ENCODE measurements at regions not wholly inside any gene's neighbourhood (a gene's known extent, or its start where the extent isn't known, plus 50 kb on each side); places are given as distances from the start of the nearest gene placed in this dataset.
A peak's percentile ranks its signal among the peaks of the same experiment; 100 is the strongest.
"Not testable (repeated sequence)": the region's sequence is repeated elsewhere in the genome, so short reads cannot be mapped to it uniquely, and the experiment has no call there.

DNA sequence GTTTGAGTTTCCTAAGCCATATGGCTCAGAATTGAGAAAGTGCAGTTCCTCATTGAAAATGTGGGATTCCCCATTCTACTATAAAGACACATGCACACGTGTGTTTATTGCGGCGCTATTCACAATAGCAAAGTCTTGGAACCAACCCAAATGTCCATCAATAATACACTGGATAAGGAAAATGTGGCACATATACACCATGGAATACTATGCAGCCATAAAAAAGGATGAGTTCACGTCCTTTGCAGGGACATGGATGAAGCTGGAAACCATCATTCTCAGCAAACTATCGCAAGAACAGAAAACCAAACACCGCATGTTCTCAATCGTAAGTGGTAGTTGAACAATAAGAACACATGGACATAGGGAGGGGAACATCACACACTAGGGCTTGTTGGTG is 154.8 kb downstream of the SEC23IP start:
- not testable (repeated sequence) for H4K91ac ChIP-seq (ENCODE audit: low read depth, low read length, poor library complexity); H2BK120ac ChIP-seq (ENCODE audit: low read depth, low read length); H2AK5ac ChIP-seq (ENCODE audit: low read depth, low read length); H3K23ac ChIP-seq (ENCODE audit: low read depth, low read length, poor library complexity); H3K14ac ChIP-seq (ENCODE audit: low read length); H3K9ac ChIP-seq (ENCODE audit: low read depth, low read length, poor library complexity); H3K27me3 ChIP-seq (ENCODE audit: control insufficient read depth in 3 of 3, insufficient read depth in 3 of 3, low read depth in 1 of 3, low read length in 3 of 3); DNase-seq (ENCODE audit: low spot score); H2BK5ac ChIP-seq (ENCODE audit: low read length); H2BK15ac ChIP-seq (ENCODE audit: low read length); H3K79me1 ChIP-seq (ENCODE audit: low read depth, low read length); H2AFZ ChIP-seq (ENCODE audit: low read length); H2BK12ac ChIP-seq (ENCODE audit: low read length); H3K4me1 ChIP-seq (ENCODE audit: control insufficient read depth in 2 of 2, insufficient read depth in 1 of 2, low read depth in 1 of 2, low read length in 2 of 2); H3K27ac ChIP-seq (replicated peaks; ENCODE audit: low read length); H4K8ac ChIP-seq (ENCODE audit: low read depth, low read length); H3K4me2 ChIP-seq (ENCODE audit: insufficient read depth, low read length, poor library complexity, severe bottlenecking); H3K36me3 ChIP-seq (replicated peaks in 1 of 2; ENCODE audit: control insufficient read depth in 2 of 2, insufficient read depth in 2 of 2, low read length in 2 of 2); H3K18ac ChIP-seq (ENCODE audit: low read length); H3K4me3 ChIP-seq (ENCODE audit: low read length in 2 of 2); H3K9me3 ChIP-seq (replicated peaks in 1 of 2; ENCODE audit: control insufficient read depth in 2 of 2, insufficient read depth in 1 of 2, low read depth in 1 of 2, low read length in 2 of 2); H3K4ac ChIP-seq (ENCODE audit: low read length)
- no CpG with 5 or more reads among the region's 7 CpGs for WGBS, 2 donors (ENCODE audit: extremely low coverage in 2 of 2, insufficient read length in 2 of 2, insufficient replicate concordance in 1 of 2)

DNA sequence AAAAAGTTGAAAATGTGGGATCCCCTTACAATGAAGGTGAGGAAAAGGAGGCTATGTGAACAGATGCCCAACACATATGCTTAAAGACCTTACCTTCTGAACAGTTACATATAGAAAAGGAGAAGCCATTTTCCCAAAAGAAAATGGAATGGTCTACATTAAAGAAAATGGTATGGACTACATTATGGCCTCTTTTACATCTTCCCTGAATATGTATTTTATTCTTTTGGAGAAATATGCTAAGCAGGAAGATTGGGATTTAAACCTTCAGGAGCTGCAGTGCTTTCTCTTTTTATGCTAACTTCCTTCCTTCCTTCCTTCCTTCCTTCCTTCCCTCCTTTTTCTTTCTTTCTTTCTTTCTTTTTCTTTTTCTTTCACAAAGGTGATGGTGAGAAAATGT is 155.4 kb downstream of the SEC23IP start:
- Histone ChIP-seq H3K23ac (ENCODE audit: low read depth, low read length, poor library complexity) (no peak overlapping the region), H3K4me1 (ENCODE audit: control insufficient read depth in 2 of 2, insufficient read depth in 1 of 2, low read depth in 1 of 2, low read length in 2 of 2) (peaks cover 0 to 7% of the 10 kb centered on the region in 2 donors), H3K4me3 (ENCODE audit: low read length in 2 of 2) (no peak overlapping the region), H3K36me3 (replicated peaks in 1 of 2; ENCODE audit: control insufficient read depth in 2 of 2, insufficient read depth in 2 of 2, low read length in 2 of 2) (no peaks in the 10 kb centered on the region), H3K27ac (replicated peaks; ENCODE audit: low read length) (no peak overlapping the region), H4K8ac (ENCODE audit: low read depth, low read length) (no peak overlapping the region), H3K4me2 (ENCODE audit: insufficient read depth, low read length, poor library complexity, severe bottlenecking) (no peak overlapping the region), H2AFZ (ENCODE audit: low read length) (no peak overlapping the region), H2BK15ac (ENCODE audit: low read length) (no peak overlapping the region), H2AK5ac (ENCODE audit: low read depth, low read length) (no peak overlapping the region), H3K4ac (ENCODE audit: low read length) (no peak overlapping the region), H3K79me1 (ENCODE audit: low read depth, low read length) (no peaks in the 10 kb centered on the region), H2BK120ac (ENCODE audit: low read depth, low read length) (no peak overlapping the region), H3K18ac (ENCODE audit: low read length) (no peak overlapping the region), H2BK12ac (ENCODE audit: low read length) (no peak overlapping the region), H2BK5ac (ENCODE audit: low read length) (no peak overlapping the region), H3K27me3 (ENCODE audit: control insufficient read depth in 3 of 3, insufficient read depth in 3 of 3, low read depth in 1 of 3, low read length in 3 of 3) (no peaks in the 10 kb centered on the region), H3K9me3 (replicated peaks in 1 of 2; ENCODE audit: control insufficient read depth in 2 of 2, insufficient read depth in 1 of 2, low read depth in 1 of 2, low read length in 2 of 2) (peaks cover 0 to 4% of the 10 kb centered on the region in 2 donors), H3K9ac (ENCODE audit: low read depth, low read length, poor library complexity) (no peak overlapping the region), H4K91ac (ENCODE audit: low read depth, low read length, poor library complexity) (no peak overlapping the region), H3K14ac (ENCODE audit: low read length) (no peak overlapping the region)
- no peak for DNase-seq (ENCODE audit: low spot score)

DNA sequence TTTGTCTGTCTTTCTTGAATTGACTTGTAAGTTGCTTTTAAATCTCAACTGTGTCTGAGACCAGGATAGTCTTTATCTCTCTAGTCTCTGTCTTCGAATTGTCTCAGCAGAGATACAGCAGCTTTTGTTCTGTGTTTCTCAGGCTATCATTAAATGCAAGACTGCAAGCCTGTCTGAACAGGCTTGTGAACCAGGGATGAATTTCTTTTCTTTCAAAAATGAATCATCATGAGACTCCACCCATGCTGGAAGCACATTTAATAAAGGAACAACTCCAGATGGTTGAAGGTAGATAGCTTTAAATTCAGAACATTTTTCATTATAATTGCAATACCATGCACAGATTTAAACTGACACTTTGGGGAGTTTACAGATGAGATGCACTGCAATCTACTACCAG is 155.9 kb downstream of the SEC23IP start:
- Histone ChIP-seq H3K4me3 (ENCODE audit: low read length in 2 of 2) (no peak overlapping the region), H3K36me3 (replicated peaks in 1 of 2; ENCODE audit: control insufficient read depth in 2 of 2, insufficient read depth in 2 of 2, low read length in 2 of 2) (no peaks in the 10 kb centered on the region), H2BK15ac (ENCODE audit: low read length) (no peak overlapping the region), H3K79me1 (ENCODE audit: low read depth, low read length) (no peaks in the 10 kb centered on the region), H3K27me3 (ENCODE audit: control insufficient read depth in 3 of 3, insufficient read depth in 3 of 3, low read depth in 1 of 3, low read length in 3 of 3) (no peaks in the 10 kb centered on the region), H3K9ac (ENCODE audit: low read depth, low read length, poor library complexity) (no peak overlapping the region), H2BK120ac (ENCODE audit: low read depth, low read length) (no peak overlapping the region), H3K27ac (replicated peaks; ENCODE audit: low read length) (no peak overlapping the region), H2BK12ac (ENCODE audit: low read length) (no peak overlapping the region), H2AFZ (ENCODE audit: low read length) (no peak overlapping the region), H3K23ac (ENCODE audit: low read depth, low read length, poor library complexity) (no peak overlapping the region), H2AK5ac (ENCODE audit: low read depth, low read length) (no peak overlapping the region), H3K9me3 (replicated peaks in 1 of 2; ENCODE audit: control insufficient read depth in 2 of 2, insufficient read depth in 1 of 2, low read depth in 1 of 2, low read length in 2 of 2) (peaks cover 0 to 2% of the 10 kb centered on the region in 2 donors), H3K4me1 (ENCODE audit: control insufficient read depth in 2 of 2, insufficient read depth in 1 of 2, low read depth in 1 of 2, low read length in 2 of 2) (peaks cover 0 to 7% of the 10 kb centered on the region in 2 donors), H3K18ac (ENCODE audit: low read length) (no peak overlapping the region), H3K4ac (ENCODE audit: low read length) (no peak overlapping the region), H3K14ac (ENCODE audit: low read length) (no peak overlapping the region), H4K91ac (ENCODE audit: low read depth, low read length, poor library complexity) (no peak overlapping the region), H4K8ac (ENCODE audit: low read depth, low read length) (no peak overlapping the region), H3K4me2 (ENCODE audit: insufficient read depth, low read length, poor library complexity, severe bottlenecking) (no peak overlapping the region), H2BK5ac (ENCODE audit: low read length) (no peak overlapping the region)
- WGBS, 2 donors (ENCODE audit: extremely low coverage in 2 of 2, insufficient read length in 2 of 2, insufficient replicate concordance in 1 of 2): no CpG with 5 or more reads among the region's 1 CpG
- no peak for DNase-seq (ENCODE audit: low spot score)

DNA sequence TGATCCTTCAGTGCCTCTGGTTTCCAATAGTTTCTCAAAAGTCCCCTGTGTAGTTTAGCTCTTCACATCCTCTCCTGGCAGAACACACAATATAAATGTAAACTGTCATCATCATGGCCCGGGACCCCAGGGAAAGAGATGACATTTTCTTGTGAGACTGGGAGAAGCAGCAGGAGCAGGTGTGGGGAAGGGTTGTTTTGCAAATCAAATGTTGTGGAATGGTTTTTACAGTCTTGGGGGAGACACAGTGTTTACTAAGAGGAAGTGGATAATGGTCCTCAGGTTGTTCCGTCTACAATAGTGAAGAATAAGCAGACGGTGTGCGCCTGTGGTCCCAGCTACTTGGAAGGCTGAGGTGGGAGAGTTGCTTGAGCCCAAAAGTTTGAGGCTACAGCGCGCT is 159.1 kb downstream of the SEC23IP start:
- WGBS, 2 donors (ENCODE audit: extremely low coverage in 2 of 2, insufficient read length in 2 of 2, insufficient replicate concordance in 1 of 2): no CpG with 5 or more reads among the region's 6 CpGs
- no peak overlapping the region for H2BK15ac ChIP-seq (ENCODE audit: low read length)
- no peak overlapping the region for H2BK5ac ChIP-seq (ENCODE audit: low read length)
- no peak overlapping the region for H4K91ac ChIP-seq (ENCODE audit: low read depth, low read length, poor library complexity)
- no peak overlapping the region for H3K27ac ChIP-seq (replicated peaks; ENCODE audit: low read length)
- H3K9me3 ChIP-seq (replicated peaks in 1 of 2; ENCODE audit: control insufficient read depth in 2 of 2, insufficient read depth in 1 of 2, low read depth in 1 of 2, low read length in 2 of 2): peaks cover 0 to 4% of the 10 kb centered on the region in 2 donors
- H3K36me3 ChIP-seq (replicated peaks in 1 of 2; ENCODE audit: control insufficient read depth in 2 of 2, insufficient read depth in 2 of 2, low read length in 2 of 2): no peaks in the 10 kb centered on the region
- H2AK5ac ChIP-seq (ENCODE audit: low read depth, low read length): no peak overlapping the region
- H4K8ac ChIP-seq (ENCODE audit: low read depth, low read length): no peak overlapping the region
- peaks cover 0 to 7% of the 10 kb centered on the region in 2 donors for H3K4me1 ChIP-seq (ENCODE audit: control insufficient read depth in 2 of 2, insufficient read depth in 1 of 2, low read depth in 1 of 2, low read length in 2 of 2)
- H3K4me3 ChIP-seq (ENCODE audit: low read length in 2 of 2): no peak overlapping the region
- no peak overlapping the region for H3K18ac ChIP-seq (ENCODE audit: low read length)
- peak overlapping the region; percentile 17 for H3K14ac ChIP-seq (ENCODE audit: low read length)
- no peaks in the 10 kb centered on the region for H3K79me1 ChIP-seq (ENCODE audit: low read depth, low read length)
- no peaks in the 10 kb centered on the region for H3K27me3 ChIP-seq (ENCODE audit: control insufficient read depth in 3 of 3, insufficient read depth in 3 of 3, low read depth in 1 of 3, low read length in 3 of 3)
- H3K9ac ChIP-seq (ENCODE audit: low read depth, low read length, poor library complexity): no peak overlapping the region
- H2BK12ac ChIP-seq (ENCODE audit: low read length): no peak overlapping the region
- DNase-seq (ENCODE audit: low spot score): no peak
- H2BK120ac ChIP-seq (ENCODE audit: low read depth, low read length): no peak overlapping the region
- no peak overlapping the region for H2AFZ ChIP-seq (ENCODE audit: low read length)
- H3K4ac ChIP-seq (ENCODE audit: low read length): no peak overlapping the region
- H3K4me2 ChIP-seq (ENCODE audit: insufficient read depth, low read length, poor library complexity, severe bottlenecking): no peak overlapping the region
- no peak overlapping the region for H3K23ac ChIP-seq (ENCODE audit: low read depth, low read length, poor library complexity)
